Vagina (tissue), 2 donors: ENCODE measurements at regions not wholly inside any gene's neighbourhood (a gene's known extent, or its start where the extent isn't known, plus 50 kb on each side); places are given as distances from the start of the nearest gene placed in this dataset.

ENCODE experiments used
- DNase-seq, 2 donors: peaks; one replicate each; pipeline ENCODE4 v3.0.0-alpha.2; 2017; ENCODE audit errors: extremely low spot score in 2 of 2
- H3K27ac ChIP-seq: fragments of 200-600 bp; sonication (generic); one replicate; pipeline ENCODE4 v1.5.1; 2019
- H3K27me3 ChIP-seq: fragments of 200-600 bp; sonication (generic); one replicate; pipeline ENCODE4 v1.5.1; 2019
- H3K36me3 ChIP-seq, 2 donors: fragments of 200-600 bp; sonication (generic); one replicate each; pipeline ENCODE4 v1.5.1; 2017 to 2019
- H3K4me1 ChIP-seq: fragments of 200-600 bp; sonication (generic); one replicate; pipeline ENCODE4 v1.5.1; 2019
- H3K4me3 ChIP-seq, 2 donors: fragments of 200-600 bp; sonication (generic); 1 replicate in 1 of 2; 2 replicates in 1 of 2; pipeline ENCODE4 v1.5.1; 2016 to 2019
- H3K9me3 ChIP-seq: fragments of 200-600 bp; sonication (generic); one replicate; pipeline ENCODE4 v1.5.1; 2019
- CTCF ChIP-seq, 3 experiments: fragments of 450-650 bp in 2 of 3; fragments of 200-600 bp in 1 of 3; sonication (generic) in 1 of 3; IDR thresholded peaks; one replicate each; pipeline ENCODE4 v1.5.1; 2017 to 2019; ENCODE audit warnings: antibody characterized with exemption in 3 of 3, mild to moderate bottlenecking in 2 of 3, moderate library complexity in 2 of 3
- POLR2A ChIP-seq, 2 donors: fragments of 450-650 bp; IDR thresholded peaks; one replicate each; pipeline ENCODE4 v1.6.1; 2017; ENCODE audit warnings: antibody characterized with exemption in 2 of 2, mild to moderate bottlenecking in 2 of 2, moderate library complexity in 2 of 2
- POLR2AphosphoS5 ChIP-seq, 2 donors: sonication (generic); formaldehyde crosslinking; IDR thresholded peaks; one replicate each; pipeline ENCODE4 v1.9.0; 2017; ENCODE audit warnings: antibody characterized with exemption in 2 of 2, mild to moderate bottlenecking in 2 of 2, low read depth in 1 of 2; ENCODE audit not compliant: insufficient read depth in 1 of 2
- intact Hi-C: fragments of 100-400 bp; cut with DNase I; formaldehyde crosslinking; loops from one replicate; pipeline ENCODE4 v1.15.1; 2023

- H3K9me3 ChIP-seq = no peaks in the 10 kb centered on the region
- H3K4me3 ChIP-seq = no peak overlapping the region
- TF ChIP-seq CTCF (IDR thresholded peaks at IDR 0.05) (no peak), POLR2AphosphoS5 (IDR thresholded peaks at IDR 0.05; ENCODE audit: insufficient read depth in 1 of 2, low read depth in 1 of 2) (no peak), POLR2A (IDR thresholded peaks at IDR 0.05) (no peak)
- H3K27me3 ChIP-seq = no peaks in the 10 kb centered on the region
- intact Hi-C loops = no loop called here
- DNase-seq = no peak
- H3K27ac ChIP-seq = no peak overlapping the region
- no peaks in the 10 kb centered on the region for H3K4me1 ChIP-seq
- H3K36me3 ChIP-seq = no peaks in the 10 kb centered on the region
Measured at GRCh38 chr2:145144131-145144728, 624.3 kb upstream of the ZEB2 start.

- H3K36me3 ChIP-seq = no peaks in the 10 kb centered on the region
- no peaks in the 10 kb centered on the region for H3K4me1 ChIP-seq
- no peaks in the 10 kb centered on the region for H3K27me3 ChIP-seq
- H3K27ac ChIP-seq = no peak overlapping the region
- no peak for DNase-seq
- intact Hi-C loops = no loop called here
- TF ChIP-seq POLR2A (IDR thresholded peaks at IDR 0.05) (no peak), CTCF (IDR thresholded peaks at IDR 0.05) (no peak), POLR2AphosphoS5 (IDR thresholded peaks at IDR 0.05; ENCODE audit: insufficient read depth in 1 of 2, low read depth in 1 of 2) (no peak)
- no peaks in the 10 kb centered on the region for H3K9me3 ChIP-seq
- H3K4me3 ChIP-seq = no peak overlapping the region
Measured at GRCh38 chr2:145141981-145142380, 622.1 kb upstream of the ZEB2 start.

- Histone ChIP-seq H3K9me3 (no peaks in the 10 kb centered on the region), H3K27ac (no peak overlapping the region), H3K27me3 (no peaks in the 10 kb centered on the region), H3K36me3 (no peaks in the 10 kb centered on the region), H3K4me3 (no peak overlapping the region), H3K4me1 (no peaks in the 10 kb centered on the region)
- intact Hi-C loops = no loop called here
- no peak for DNase-seq
- no peak for TF ChIP-seq POLR2AphosphoS5 (IDR thresholded peaks at IDR 0.05; ENCODE audit: insufficient read depth in 1 of 2, low read depth in 1 of 2)
- no peak for TF ChIP-seq CTCF (IDR thresholded peaks at IDR 0.05)
Measured at GRCh38 chr2:145140658-145141057, 620.7 kb upstream of the ZEB2 start.

- no peak for TF ChIP-seq CTCF (IDR thresholded peaks at IDR 0.05)
- TF ChIP-seq POLR2AphosphoS5 (IDR thresholded peaks at IDR 0.05; ENCODE audit: insufficient read depth in 1 of 2, low read depth in 1 of 2) = no peak
- TF ChIP-seq POLR2A (IDR thresholded peaks at IDR 0.05) = no peak
- H3K4me3 ChIP-seq = no peak overlapping the region
- H3K9me3 ChIP-seq = no peaks in the 10 kb centered on the region
- no peaks in the 10 kb centered on the region for H3K4me1 ChIP-seq
- no peaks in the 10 kb centered on the region for H3K27me3 ChIP-seq
- no peak for DNase-seq
- intact Hi-C loops = no loop called here
- H3K36me3 ChIP-seq = no peaks in the 10 kb centered on the region
- H3K27ac ChIP-seq = no peak overlapping the region
Measured at GRCh38 chr2:145138626-145139025, 618.7 kb upstream of the ZEB2 start.

GRCh38 chr2:145137901-145138300 lies 618.0 kb upstream of the ZEB2 start:
- Histone ChIP-seq H3K4me3 (no peak overlapping the region), H3K27ac (no peak overlapping the region), H3K9me3 (no peaks in the 10 kb centered on the region), H3K4me1 (no peaks in the 10 kb centered on the region), H3K36me3 (no peaks in the 10 kb centered on the region), H3K27me3 (no peaks in the 10 kb centered on the region)
- intact Hi-C loops = no loop called here
- TF ChIP-seq POLR2A (IDR thresholded peaks at IDR 0.05) = no peak
- TF ChIP-seq POLR2AphosphoS5 (IDR thresholded peaks at IDR 0.05; ENCODE audit: insufficient read depth in 1 of 2, low read depth in 1 of 2) = no peak
- TF ChIP-seq CTCF (IDR thresholded peaks at IDR 0.05) = no peak
- DNase-seq = no peak
